GM12878 (cell line): ENCODE measurements at regions not wholly inside any gene's neighbourhood (a gene's known extent, or its start where the extent isn't known, plus 50 kb on each side); places are given as distances from the start of the nearest gene placed in this dataset.

Experiments used
- ATAC-seq: fragments of 200-7000 bp; cut with Tn5 transposase; 3 replicates; pipeline ENCODE4 v1.9.1; 2020; ENCODE audit warnings: mild to moderate bottlenecking, moderate library complexity
- BruUV-seq: library from RNA; stranded (reverse); fragments of 400-500 nt; replicated peaks from 2 replicates; lab custom pipeline; 2021; lab: Mats Ljungman, UMichigan
- CTCF ChIA-PET: fragments of 300-600 bp; sonication (Branson Sonifier 250); formaldehyde crosslinking; extraction: SDS; loops from one replicate; lab custom pipeline; 2021; ENCODE audit warnings: inconsistent platforms; lab: Yijun Ruan, JAX
- POLR2A ChIA-PET: fragments of 350-600 bp; formaldehyde crosslinking; extraction: SDS; loops from one replicate; lab custom pipeline; 2021; ENCODE audit warnings: inconsistent platforms; lab: Charles Lee
- RAD21 ChIA-PET: fragments of 300-600 bp; sonication (Branson Sonifier 250); formaldehyde crosslinking; loops from one replicate; lab custom pipeline; 2023; ENCODE audit warnings: antibody characterized with exemption; ENCODE audit not compliant: unreplicated experiment; lab: Charles Lee
- SMC1A ChIA-PET: fragments of 300-600 bp; sonication (Branson Sonifier 250); formaldehyde crosslinking; loops from one replicate; lab custom pipeline; 2023; ENCODE audit not compliant: unreplicated experiment, uncharacterized antibody; lab: Charles Lee
- DNase-seq: peaks from one replicate; pipeline ENCODE4 v3.0.0-alpha.2; 2011; ENCODE audit warnings: low read depth, low spot score
- FAIRE-seq: peaks from 3 replicates; lab custom pipeline; 2011; peaks lifted over from hg19 to GRCh38; lab: Jason Lieb, UNC
- H2AFZ ChIP-seq: 2 replicates; pipeline ENCODE4 v1.6.0; 2011; ENCODE audit warnings: low read depth, low read length, control low read depth; ENCODE audit not compliant: control insufficient read depth
- H3K27ac ChIP-seq: 2 replicates; pipeline ENCODE4 v1.5.1; 2011; ENCODE audit warnings: control low read depth; ENCODE audit not compliant: control insufficient read depth, insufficient read depth
- H3K27me3 ChIP-seq, 2 experiments: replicated peaks in 1 of 2; 2 replicates each; pipeline versions ENCODE4 v1.6.0 to v1.6.1; 2011; ENCODE audit warnings: low read length in 1 of 2; ENCODE audit not compliant: control insufficient read depth in 2 of 2, insufficient read depth in 2 of 2
- H3K36me3 ChIP-seq, 2 experiments: 2 replicates each; pipeline ENCODE4 v1.5.1; 2011; ENCODE audit warnings: low read length in 1 of 2; ENCODE audit not compliant: control insufficient read depth in 2 of 2, insufficient read depth in 2 of 2
- H3K4me1 ChIP-seq: 2 replicates; pipeline ENCODE4 v1.6.1; 2011; ENCODE audit warnings: mild to moderate bottlenecking, low read length, moderate library complexity, mixed read lengths; ENCODE audit not compliant: control insufficient read depth, insufficient read depth
- H3K4me2 ChIP-seq: 2 replicates; pipeline ENCODE4 v1.6.0; 2011; ENCODE audit warnings: control low read depth; ENCODE audit not compliant: control insufficient read depth, insufficient read depth
- H3K4me3 ChIP-seq: fragments of 200-600 bp; sonication (generic); 2 replicates; pipeline ENCODE4 v1.5.1; 2016
- H3K79me2 ChIP-seq: 2 replicates; pipeline ENCODE4 v1.6.0; 2011; ENCODE audit warnings: low read length; ENCODE audit not compliant: control insufficient read depth, insufficient read depth
- H3K9ac ChIP-seq: 2 replicates; pipeline ENCODE4 v1.8.0; 2011; ENCODE audit warnings: low read length, control low read depth, mixed read lengths; ENCODE audit not compliant: control insufficient read depth, insufficient read depth
- H3K9me3 ChIP-seq: replicated peaks from 3 replicates; pipeline ENCODE4 v1.5.1; 2011; ENCODE audit warnings: mild to moderate bottlenecking, low read length; ENCODE audit not compliant: control insufficient read depth, insufficient read depth
- H4K20me1 ChIP-seq: 2 replicates; pipeline ENCODE4 v1.6.0; 2011; ENCODE audit not compliant: control insufficient read depth, insufficient read depth
- ATF2 ChIP-seq: IDR thresholded peaks from 2 replicates; pipeline ENCODE4 v1.6.1; 2012; ENCODE audit warnings: low read length, inconsistent platforms
- CHD1 ChIP-seq: IDR thresholded peaks from 2 replicates; pipeline ENCODE4 v1.6.1; 2012; ENCODE audit warnings: low read depth, low read length, improper control_type of control experiment
- ETV6 ChIP-seq, 2 experiments: fragments of 450-650 bp in 1 of 2; IDR thresholded peaks in 1 of 2; conservative IDR thresholded peaks in 1 of 2; 2 replicates each; pipeline ENCODE4 v1.6.1; 2014; ENCODE audit warnings: antibody characterized with exemption in 1 of 2, borderline replicate concordance in 1 of 2, low read depth in 1 of 2, mild to moderate bottlenecking in 1 of 2, moderate library complexity in 1 of 2
- KAT2A ChIP-seq: conservative IDR thresholded peaks from 2 replicates; pipeline ENCODE4 v1.6.1; 2011; ENCODE audit warnings: low read depth, low read length; ENCODE audit not compliant: control insufficient read depth
- MTA2 ChIP-seq: fragments of 450-650 bp; IDR thresholded peaks from 2 replicates; pipeline ENCODE4 v1.6.1; 2016; ENCODE audit warnings: low read depth, mild to moderate bottlenecking, moderate library complexity
- MYB ChIP-seq: fragments of 150-350 bp; IDR thresholded peaks from 2 replicates; pipeline ENCODE4 v1.6.1; 2014; ENCODE audit warnings: mild to moderate bottlenecking, low read depth, low read length, borderline replicate concordance
- NRF1 ChIP-seq: conservative IDR thresholded peaks from 2 replicates; pipeline ENCODE4 v1.6.1; 2011; ENCODE audit warnings: mild to moderate bottlenecking, low read depth, low read length, improper control_type of control experiment
- RBBP5 ChIP-seq: fragments of 200-600 bp; sonication (generic); conservative IDR thresholded peaks from 2 replicates; pipeline ENCODE4 v1.6.1; 2016
- RFX5 ChIP-seq: IDR thresholded peaks from 2 replicates; pipeline ENCODE4 v1.6.1; 2011; ENCODE audit warnings: low read depth, low read length, improper control_type of control experiment
- TBL1XR1 ChIP-seq: IDR thresholded peaks from 2 replicates; pipeline ENCODE4 v1.6.1; 2012; ENCODE audit warnings: low read depth, low read length, improper control_type of control experiment
- TCF3 ChIP-seq: IDR thresholded peaks from 2 replicates; pipeline ENCODE4 v1.6.1; 2012; ENCODE audit warnings: low read depth, mild to moderate bottlenecking, low read length, borderline replicate concordance; ENCODE audit not compliant: insufficient read depth
- ZNF217 ChIP-seq: fragments of 450-650 bp; IDR thresholded peaks from 2 replicates; pipeline ENCODE4 v1.6.1; 2017; ENCODE audit warnings: antibody characterized with exemption, mild to moderate bottlenecking
- WGBS: methylation state at CpG from one replicate; pipeline ENCODE4 v1.1.6; 2016; ENCODE audit warnings: low lambda C conversion rate; ENCODE audit not compliant: insufficient replicate concordance, insufficient coverage; ENCODE audit errors: missing lambda C conversion rate; 5-methylcytosine and 5-hydroxymethylcytosine counted together
- in situ Hi-C: fragments of 300-500 bp; cut with MboI; formaldehyde crosslinking; loops from 9 replicates; pipeline ENCODE4 v1.14.3; 2018; ENCODE audit warnings: mixed read lengths
- intact Hi-C: fragments of 100-400 bp; cut with micrococcal nuclease; formaldehyde crosslinking; loops from one replicate; pipeline ENCODE4 v1.14.2; 2022; ENCODE audit not compliant: unreplicated experiment

- TF ChIP-seq ATF2, result no peak
- TF ChIP-seq TCF3, result no peak
Measured at GRCh38 chr1:17933971-17934370, 173.6 kb upstream of the IGSF21 start (continued).

GRCh38 chr1:17935230-17935629 lies 172.4 kb upstream of the IGSF21 start:
- ChIA-PET SMC1A (no interaction called here), POLR2A (no interaction called here), CTCF (no interaction called here), RAD21 (no interaction called here)
- FAIRE-seq, result no peak
- H3K9ac ChIP-seq, result no peak overlapping the region
- no peaks in the 10 kb centered on the region for H3K36me3 ChIP-seq
- H3K9me3 ChIP-seq, result no peaks in the 10 kb centered on the region
- H3K4me1 ChIP-seq, result no peaks in the 10 kb centered on the region
- H3K4me2 ChIP-seq, result no peak overlapping the region
- no peaks in the 10 kb centered on the region for H4K20me1 ChIP-seq
- no peak overlapping the region for H3K4me3 ChIP-seq
- no TSS peak for BruUV-seq
- DNase-seq, result no peak
- intact Hi-C loops, result no loop called here
- TF ChIP-seq MYB (no peak), ZNF217 (no peak), TBL1XR1 (no peak), ETV6 (conservative IDR thresholded peaks at IDR 0.05 in 1 of 2, IDR thresholded peaks at IDR 0.05 in 1 of 2; ENCODE audit: borderline replicate concordance in 1 of 2, low read depth in 1 of 2) (no peak), NRF1 (no peak), MTA2 (no peak), KAT2A (no peak), RBBP5 (no peak), RFX5 (no peak), CHD1 (no peak)
- 19% methylated on average over 6 of the region's 6 CpGs for WGBS
- ATAC-seq, result no peak
- no peaks in the 10 kb centered on the region for H3K79me2 ChIP-seq
- in situ Hi-C loops, result no loop called here
- H3K27ac ChIP-seq, result no peak overlapping the region
- H3K27me3 ChIP-seq, result no peaks in the 10 kb centered on the region; a peak in 1 of 4 replicates
- H2AFZ ChIP-seq, result no peak overlapping the region
